Prostate gland (tissue), 2 donors: ENCODE measurements at regions not wholly inside any gene's neighbourhood (a gene's known extent, or its start where the extent isn't known, plus 50 kb on each side); places are given as distances from the start of the nearest gene placed in this dataset.

Experiments
- DNase-seq: peaks from one replicate; pipeline ENCODE4 v3.0.0-alpha.2; 2019; ENCODE audit warnings: low spot score
- H3K27ac ChIP-seq, 2 donors: fragments of 200-600 bp; sonication (generic); 2 replicates each; pipeline ENCODE4 v1.5.1; 2017 to 2019
- H3K27me3 ChIP-seq: fragments of 200-600 bp; sonication (generic); replicated peaks from 2 replicates; pipeline ENCODE4 v1.5.1; 2019; ENCODE audit not compliant: insufficient read depth
- H3K36me3 ChIP-seq, 2 donors: fragments of 200-600 bp; sonication (generic); 1 replicate in 1 of 2; 2 replicates in 1 of 2; pipeline versions ENCODE4 v1.5.1 to v1.8.1; 2017 to 2019
- H3K4me1 ChIP-seq: fragments of 200-600 bp; sonication (generic); replicated peaks from 2 replicates; pipeline ENCODE4 v1.5.1; 2019
- H3K4me3 ChIP-seq, 2 donors: fragments of 200-600 bp; sonication (generic); 2 replicates each; pipeline ENCODE4 v1.5.1; 2017 to 2019
- H3K9me3 ChIP-seq: fragments of 200-600 bp; sonication (generic); 2 replicates; pipeline ENCODE4 v1.5.1; 2017
- POLR2A ChIP-seq: fragments of 450-650 bp; IDR thresholded peaks from one replicate; pipeline ENCODE4 v1.6.1; 2016; ENCODE audit warnings: antibody characterized with exemption, mild to moderate bottlenecking
- POLR2AphosphoS5 ChIP-seq: sonication (generic); formaldehyde crosslinking; IDR thresholded peaks from one replicate; pipeline ENCODE4 v1.6.1; 2017; ENCODE audit warnings: antibody characterized with exemption
- WGBS: methylation state at CpG from one replicate; pipeline ENCODE4 v1.1.5; 2018; 5-methylcytosine and 5-hydroxymethylcytosine counted together
- intact Hi-C: fragments of 100-400 bp; cut with DNase I; formaldehyde crosslinking; loops from one replicate; pipeline ENCODE4 v1.14.2; 2022
- TF ChIP-seq, protein P1 (sequence below), 4 experiments: fragments of 200-600 bp in 2 of 4; fragments of 450-650 bp in 2 of 4; sonication (generic) in 2 of 4; IDR thresholded peaks; 1 replicate in 3 of 4; 2 replicates in 1 of 4; pipeline ENCODE4 v1.5.1; 2016 to 2019; ENCODE audit warnings: antibody characterized with exemption in 4 of 4, mild to moderate bottlenecking in 2 of 4, moderate library complexity in 2 of 4

DNA sequence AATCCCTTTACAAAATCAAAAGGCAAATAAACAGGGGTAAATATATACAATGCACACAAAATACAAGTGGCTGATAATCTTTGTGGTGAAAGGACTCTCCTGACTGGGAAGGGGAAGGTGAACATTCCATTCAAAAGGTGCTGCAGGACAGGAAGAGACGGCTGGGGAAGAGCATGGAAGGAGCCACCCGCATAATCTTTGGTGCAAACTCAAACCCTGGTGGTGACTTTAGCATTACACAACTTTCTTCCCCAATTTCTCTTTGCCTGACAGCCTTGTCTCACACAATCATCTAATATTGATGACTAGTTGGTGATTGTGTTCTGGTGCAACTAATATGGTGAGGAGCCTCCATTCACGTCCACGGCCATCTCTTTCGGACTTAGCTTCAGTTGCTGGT lies 117.0 kb upstream of the EGFR start:
- 91% methylated on average over 5 of the region's 5 CpGs for WGBS
- H3K4me3 ChIP-seq = no peak overlapping the region
- no peak overlapping the region for H3K27ac ChIP-seq
- no peaks in the 10 kb centered on the region for H3K27me3 ChIP-seq
- no peaks in the 10 kb centered on the region for H3K36me3 ChIP-seq
- TF ChIP-seq POLR2A (no peak), POLR2AphosphoS5 (no peak)
- TF ChIP-seq, protein P1, sequence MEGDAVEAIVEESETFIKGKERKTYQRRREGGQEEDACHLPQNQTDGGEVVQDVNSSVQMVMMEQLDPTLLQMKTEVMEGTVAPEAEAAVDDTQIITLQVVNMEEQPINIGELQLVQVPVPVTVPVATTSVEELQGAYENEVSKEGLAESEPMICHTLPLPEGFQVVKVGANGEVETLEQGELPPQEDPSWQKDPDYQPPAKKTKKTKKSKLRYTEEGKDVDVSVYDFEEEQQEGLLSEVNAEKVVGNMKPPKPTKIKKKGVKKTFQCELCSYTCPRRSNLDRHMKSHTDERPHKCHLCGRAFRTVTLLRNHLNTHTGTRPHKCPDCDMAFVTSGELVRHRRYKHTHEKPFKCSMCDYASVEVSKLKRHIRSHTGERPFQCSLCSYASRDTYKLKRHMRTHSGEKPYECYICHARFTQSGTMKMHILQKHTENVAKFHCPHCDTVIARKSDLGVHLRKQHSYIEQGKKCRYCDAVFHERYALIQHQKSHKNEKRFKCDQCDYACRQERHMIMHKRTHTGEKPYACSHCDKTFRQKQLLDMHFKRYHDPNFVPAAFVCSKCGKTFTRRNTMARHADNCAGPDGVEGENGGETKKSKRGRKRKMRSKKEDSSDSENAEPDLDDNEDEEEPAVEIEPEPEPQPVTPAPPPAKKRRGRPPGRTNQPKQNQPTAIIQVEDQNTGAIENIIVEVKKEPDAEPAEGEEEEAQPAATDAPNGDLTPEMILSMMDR (IDR thresholded peaks at IDR 0.05) = no peak
- no peaks in the 10 kb centered on the region for H3K4me1 ChIP-seq
- intact Hi-C loops = no loop called here
- no peak for DNase-seq
- H3K9me3 ChIP-seq = no peaks in the 10 kb centered on the region

DNA sequence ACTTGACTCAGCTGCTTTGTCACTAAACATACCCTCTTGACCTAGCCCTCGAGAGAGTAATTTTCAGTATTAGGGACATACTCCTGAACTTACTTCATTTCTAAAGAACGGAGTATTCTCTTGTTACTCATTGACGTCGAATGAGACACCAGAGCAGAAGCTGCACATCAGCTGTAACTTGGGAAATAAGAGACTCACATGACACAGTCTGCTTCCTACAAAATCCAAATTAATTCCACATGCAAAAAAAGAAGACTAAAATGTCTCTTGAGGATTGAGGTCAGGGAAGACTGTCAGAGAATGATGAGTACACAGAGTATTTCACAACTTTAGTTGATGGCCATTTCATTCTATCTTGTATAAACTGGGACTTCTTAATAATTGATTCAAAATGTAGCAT lies 114.7 kb upstream of the EGFR start:
- no peaks in the 10 kb centered on the region for H3K36me3 ChIP-seq
- no peak for DNase-seq
- no peak overlapping the region for H3K27ac ChIP-seq
- no peaks in the 10 kb centered on the region for H3K4me1 ChIP-seq
- H3K9me3 ChIP-seq = no peaks in the 10 kb centered on the region
- WGBS = 66% methylated on average over 4 of the region's 4 CpGs
- peak; percentile 30 for TF ChIP-seq POLR2AphosphoS5
- TF ChIP-seq, protein P1 (IDR thresholded peaks at IDR 0.05) = no peak
- intact Hi-C loops = no loop called here
- no peaks in the 10 kb centered on the region for H3K27me3 ChIP-seq
- H3K4me3 ChIP-seq = no peak overlapping the region

DNA sequence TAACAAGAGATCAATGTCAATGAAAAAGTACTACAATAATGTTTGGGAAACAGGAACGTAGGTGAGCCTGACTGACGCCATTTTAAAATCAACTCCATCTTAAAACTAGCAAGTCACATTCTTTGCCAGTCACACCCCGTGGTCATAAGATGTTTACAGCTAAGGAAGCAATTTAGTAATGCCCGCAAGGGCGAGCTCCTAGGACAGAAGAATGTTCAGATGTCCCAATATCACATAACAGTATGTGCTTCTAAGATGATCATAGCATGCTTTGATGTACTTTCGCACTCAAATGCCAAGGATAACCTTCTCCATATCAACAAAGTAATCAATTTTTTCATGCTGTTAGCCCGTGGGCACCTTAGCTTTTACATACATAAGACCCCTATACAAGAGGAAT lies 113.8 kb upstream of the EGFR start:
- Histone ChIP-seq H3K27me3 (no peaks in the 10 kb centered on the region), H3K36me3 (no peaks in the 10 kb centered on the region), H3K27ac (no peak overlapping the region), H3K4me3 (no peak overlapping the region), H3K9me3 (no peaks in the 10 kb centered on the region), H3K4me1 (no peaks in the 10 kb centered on the region)
- intact Hi-C loops = no loop called here
- WGBS = 68% methylated on average over 7 of the region's 7 CpGs
- TF ChIP-seq POLR2A = no peak
- TF ChIP-seq, protein P1 (IDR thresholded peaks at IDR 0.05) = no peak
- TF ChIP-seq POLR2AphosphoS5 = no peak
- DNase-seq = no peak

DNA sequence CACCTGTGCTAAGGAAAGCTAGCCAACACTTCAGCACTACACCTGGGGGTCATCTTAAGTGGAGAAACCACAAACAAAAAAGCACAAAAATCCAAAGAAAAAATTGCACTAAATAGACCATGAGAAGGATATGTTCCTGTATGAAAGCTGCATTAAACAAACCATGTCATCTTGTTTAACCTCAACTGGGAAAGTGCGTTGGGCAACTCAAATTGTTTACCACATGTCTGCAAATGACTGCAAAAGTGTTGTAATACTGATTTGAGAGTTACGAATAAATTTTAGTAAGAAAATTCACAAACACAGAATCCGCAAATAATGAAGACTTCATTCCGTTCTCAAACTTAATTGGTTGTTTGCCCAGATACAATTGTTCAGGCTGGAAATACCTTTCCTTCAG lies 111.9 kb upstream of the EGFR start:
- Histone ChIP-seq H3K4me1 (no peaks in the 10 kb centered on the region), H3K27ac (no peak overlapping the region), H3K36me3 (no peaks in the 10 kb centered on the region), H3K9me3 (no peaks in the 10 kb centered on the region), H3K4me3 (no peak overlapping the region), H3K27me3 (no peaks in the 10 kb centered on the region)
- WGBS = 92% methylated on average over 4 of the region's 4 CpGs
- intact Hi-C loops = no loop called here
- DNase-seq = no peak
- no peak for TF ChIP-seq POLR2A
- TF ChIP-seq POLR2AphosphoS5 = no peak
- TF ChIP-seq, protein P1 (IDR thresholded peaks at IDR 0.05) = no peak

DNA sequence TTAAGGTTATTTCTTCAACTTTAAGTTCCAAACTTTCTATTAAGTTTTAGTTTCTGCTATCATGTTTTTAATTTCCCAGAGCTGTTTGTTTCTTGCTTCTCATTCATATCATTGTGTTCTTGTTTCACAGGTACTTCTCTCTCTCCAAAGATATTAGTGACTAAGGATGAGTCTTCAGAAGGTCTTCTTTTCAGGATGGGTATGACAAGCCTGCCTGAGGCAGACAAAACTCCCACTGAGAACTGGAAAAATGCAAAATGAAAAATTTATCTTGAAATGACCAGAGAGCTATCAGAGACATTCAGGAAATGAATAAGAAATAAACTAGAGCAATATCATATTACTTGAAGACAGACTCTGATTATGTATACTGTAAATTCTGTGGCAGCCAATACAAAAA lies 110.8 kb upstream of the EGFR start:
- H3K4me3 ChIP-seq = no peak overlapping the region
- no peak overlapping the region for H3K27ac ChIP-seq
- no peak for TF ChIP-seq POLR2A
- TF ChIP-seq, protein P1 (IDR thresholded peaks at IDR 0.05) = no peak
- no peak for TF ChIP-seq POLR2AphosphoS5
- no peaks in the 10 kb centered on the region for H3K9me3 ChIP-seq
- no peaks in the 10 kb centered on the region for H3K27me3 ChIP-seq
- H3K4me1 ChIP-seq = no peaks in the 10 kb centered on the region
- intact Hi-C loops = no loop called here
- no peak for DNase-seq
- H3K36me3 ChIP-seq = no peaks in the 10 kb centered on the region
